SJCRH30 (cell line): ENCODE measurements at regions not wholly inside any gene's neighbourhood (a gene's known extent, or its start where the extent isn't known, plus 50 kb on each side); places are given as distances from the start of the nearest gene placed in this dataset.

ENCODE experiments used
- DNase-seq, 2 experiments: peaks; one replicate each; pipeline ENCODE4 v3.0.0-alpha.2; 2015 to 2020
- H3K27ac ChIP-seq: fragments of 250-450 bp; sonication (Bioruptor Pico); 2 replicates; pipeline ENCODE4 v1.5.1; 2020; ENCODE audit warnings: mild to moderate bottlenecking, moderate library complexity
- H3K27me3 ChIP-seq: fragments of 250-450 bp; sonication (Bioruptor Pico); 2 replicates; pipeline ENCODE4 v1.5.1; 2020; ENCODE audit warnings: mild to moderate bottlenecking, moderate library complexity
- H3K36me3 ChIP-seq: fragments of 250-450 bp; sonication (Bioruptor Pico); 2 replicates; pipeline ENCODE4 v1.5.1; 2020; ENCODE audit warnings: mild to moderate bottlenecking, moderate library complexity
- H3K4me1 ChIP-seq: fragments of 250-450 bp; sonication (Bioruptor Pico); 2 replicates; pipeline ENCODE4 v1.5.1; 2020; ENCODE audit warnings: mild to moderate bottlenecking, moderate library complexity
- H3K4me3 ChIP-seq: fragments of 250-450 bp; sonication (Bioruptor Pico); 2 replicates; pipeline ENCODE4 v1.5.1; 2020; ENCODE audit warnings: mild to moderate bottlenecking, moderate library complexity
- H3K9me3 ChIP-seq: fragments of 250-450 bp; sonication (Bioruptor Pico); replicated peaks from 2 replicates; pipeline ENCODE4 v1.5.1; 2020; ENCODE audit warnings: mild to moderate bottlenecking, moderate library complexity

DNA sequence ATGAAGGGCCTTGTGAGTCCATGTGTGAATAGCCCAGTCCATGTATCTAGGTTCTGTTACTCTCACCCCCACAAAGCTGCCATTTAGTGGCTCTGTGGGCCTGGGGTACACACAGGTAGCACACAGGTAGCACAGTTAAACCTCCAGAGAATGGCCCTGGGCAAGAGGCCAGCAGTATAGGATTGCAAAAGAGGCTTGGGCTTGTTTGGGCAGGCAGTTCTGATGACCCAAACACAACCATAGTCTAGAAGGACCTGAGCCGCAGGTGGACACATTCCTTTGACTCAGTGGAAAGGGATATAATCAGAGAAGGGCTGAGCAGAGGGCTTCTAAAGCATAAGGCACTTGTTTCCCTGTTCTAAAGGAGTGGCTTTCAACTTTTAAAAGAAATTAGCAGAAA is 326.8 kb upstream of the SGCD start:
- H3K27me3 ChIP-seq, result 0 out of 2 replicates have a peak, but pooled peaks cover 4% of the 10 kb centered on the region

DNA sequence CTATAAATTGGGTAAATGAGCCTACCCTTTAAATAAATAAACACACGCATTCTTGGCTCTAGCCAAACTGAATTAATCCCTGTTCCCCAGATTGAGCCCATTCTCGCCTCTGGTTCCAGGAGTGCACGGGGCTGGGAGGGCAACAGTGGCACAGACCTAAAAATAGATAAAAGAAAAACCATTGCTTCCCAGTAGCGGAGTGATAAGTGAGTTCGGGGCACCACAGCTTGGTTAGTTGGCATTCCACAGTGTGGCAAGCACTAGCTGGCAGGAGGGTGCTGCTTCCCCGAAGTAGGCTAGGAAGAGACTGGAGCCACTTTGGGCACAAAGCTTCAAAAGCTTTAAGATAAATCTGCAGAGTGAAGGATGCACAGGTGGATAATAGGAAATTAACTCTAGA is 322.2 kb upstream of the SGCD start:
- Histone ChIP-seq H3K27me3 (0 out of 2 replicates have a peak, but pooled peaks cover 4% of the 10 kb centered on the region), H3K36me3 (no peaks in the 10 kb centered on the region), H3K9me3 (no peaks in the 10 kb centered on the region), H3K4me1 (no peaks in the 10 kb centered on the region), H3K4me3 (no peak overlapping the region), H3K27ac (no peak overlapping the region)
- DNase-seq, result no peak

More for the DNA sequence above, 326.8 kb upstream of the SGCD start:
- H3K9me3 ChIP-seq, result no peaks in the 10 kb centered on the region
- H3K36me3 ChIP-seq, result no peaks in the 10 kb centered on the region
- DNase-seq, result no peak
- no peaks in the 10 kb centered on the region for H3K4me1 ChIP-seq
- H3K4me3 ChIP-seq, result no peak overlapping the region
- H3K27ac ChIP-seq, result no peak overlapping the region

DNA sequence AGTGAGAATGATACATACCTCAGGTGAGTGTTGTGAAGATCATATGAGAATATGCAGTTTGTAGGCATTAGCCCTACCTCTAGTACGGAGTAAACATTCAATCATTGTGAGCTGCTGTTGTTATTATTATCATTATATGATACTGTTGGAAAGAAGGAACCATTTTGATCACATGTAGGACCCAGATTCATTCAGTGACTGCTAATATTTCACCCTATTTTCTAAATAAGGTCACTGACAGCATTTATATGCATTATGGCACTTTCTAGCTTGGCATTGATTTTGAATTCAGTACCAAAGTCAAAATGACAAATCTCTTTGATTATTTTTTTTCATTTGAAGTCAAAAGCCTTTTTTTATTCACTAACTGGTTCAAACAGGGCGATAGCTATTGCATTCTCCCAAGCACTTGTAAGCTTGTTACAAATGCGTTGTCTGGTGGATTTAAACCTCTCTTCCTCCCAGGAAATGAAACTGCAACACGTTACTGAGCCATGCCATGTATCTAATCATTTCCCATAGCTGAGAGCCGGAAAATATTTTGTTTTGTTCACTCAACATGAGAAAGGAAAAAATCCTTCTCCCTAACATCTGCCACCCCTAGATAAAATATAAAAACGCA is 320.8 kb upstream of the SGCD start:
- Histone ChIP-seq H3K36me3 (no peaks in the 10 kb centered on the region), H3K27ac (no peak overlapping the region), H3K4me1 (no peaks in the 10 kb centered on the region), H3K27me3 (0 out of 2 replicates have a peak, but pooled peaks cover 4% of the 10 kb centered on the region), H3K4me3 (no peak overlapping the region), H3K9me3 (no peaks in the 10 kb centered on the region)
- DNase-seq, result no peak

DNA sequence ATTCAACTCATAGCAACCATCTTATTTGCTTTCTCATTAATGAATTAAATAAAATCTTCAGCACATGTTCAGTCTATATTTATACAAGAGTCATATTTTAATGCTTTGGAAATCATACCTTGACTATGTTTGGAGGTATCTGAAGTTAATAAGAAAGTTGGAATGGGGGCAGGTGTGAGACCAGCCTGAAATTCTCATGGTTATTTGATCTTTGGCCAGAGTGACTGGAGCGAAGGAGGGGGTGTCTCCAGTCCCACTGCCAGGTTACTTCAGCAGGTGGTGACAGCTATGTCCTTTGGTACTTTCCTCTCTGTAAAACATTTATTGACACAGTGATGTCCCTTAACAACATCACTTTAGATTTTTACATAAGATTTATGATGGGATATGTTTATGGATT is 318.1 kb upstream of the SGCD start:
- H3K27me3 ChIP-seq, result no peaks in the 10 kb centered on the region
- H3K4me3 ChIP-seq, result no peak overlapping the region
- no peaks in the 10 kb centered on the region for H3K36me3 ChIP-seq
- no peak for DNase-seq
- H3K27ac ChIP-seq, result no peak overlapping the region
- H3K4me1 ChIP-seq, result no peaks in the 10 kb centered on the region
- H3K9me3 ChIP-seq, result no peaks in the 10 kb centered on the region

DNA sequence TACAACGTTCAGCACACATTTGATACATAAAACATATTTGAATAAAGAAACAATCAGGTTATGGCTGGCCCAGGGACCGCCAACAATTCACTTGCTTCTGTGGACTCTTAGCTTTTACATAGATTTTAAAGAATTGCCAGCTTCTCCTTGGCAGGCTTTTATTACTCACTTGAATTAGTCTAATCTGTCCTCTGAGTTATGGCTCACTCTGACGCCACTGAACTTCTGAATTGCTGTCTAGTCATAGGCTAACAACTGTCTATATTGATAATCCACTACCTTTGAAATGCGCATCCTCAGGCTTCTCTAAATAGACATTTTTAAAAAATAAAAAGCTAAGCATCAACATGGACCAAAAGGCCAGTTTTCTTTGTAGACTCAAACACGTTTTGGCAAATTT is 317.4 kb upstream of the SGCD start:
- Histone ChIP-seq H3K36me3 (no peaks in the 10 kb centered on the region), H3K27ac (no peak overlapping the region), H3K9me3 (no peaks in the 10 kb centered on the region), H3K27me3 (no peaks in the 10 kb centered on the region), H3K4me3 (no peak overlapping the region), H3K4me1 (no peaks in the 10 kb centered on the region)
- DNase-seq, result no peak

DNA sequence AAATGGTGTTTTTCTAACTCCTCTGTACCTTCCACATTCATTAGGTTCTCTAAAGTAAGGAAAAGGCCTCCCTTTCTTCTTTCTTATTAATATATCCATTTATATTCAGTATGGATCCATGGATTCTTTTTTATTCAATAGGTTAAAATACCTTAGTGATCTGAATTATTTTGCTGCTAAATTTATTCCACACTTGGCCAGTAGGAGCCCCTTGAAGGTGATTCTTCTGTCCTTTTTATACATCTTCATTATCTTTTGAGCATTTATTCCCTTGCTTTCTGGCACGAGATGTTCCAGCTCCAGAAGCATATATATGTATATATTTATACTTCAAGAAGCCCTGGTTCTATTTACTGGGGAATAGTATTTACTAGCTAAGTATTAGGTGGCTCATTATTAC is 311.8 kb upstream of the SGCD start:
- no peaks in the 10 kb centered on the region for H3K4me1 ChIP-seq
- no peaks in the 10 kb centered on the region for H3K27me3 ChIP-seq
- no peak overlapping the region for H3K27ac ChIP-seq
- H3K4me3 ChIP-seq, result no peak overlapping the region
- H3K36me3 ChIP-seq, result no peaks in the 10 kb centered on the region
- no peak for DNase-seq
- no peaks in the 10 kb centered on the region for H3K9me3 ChIP-seq

DNA sequence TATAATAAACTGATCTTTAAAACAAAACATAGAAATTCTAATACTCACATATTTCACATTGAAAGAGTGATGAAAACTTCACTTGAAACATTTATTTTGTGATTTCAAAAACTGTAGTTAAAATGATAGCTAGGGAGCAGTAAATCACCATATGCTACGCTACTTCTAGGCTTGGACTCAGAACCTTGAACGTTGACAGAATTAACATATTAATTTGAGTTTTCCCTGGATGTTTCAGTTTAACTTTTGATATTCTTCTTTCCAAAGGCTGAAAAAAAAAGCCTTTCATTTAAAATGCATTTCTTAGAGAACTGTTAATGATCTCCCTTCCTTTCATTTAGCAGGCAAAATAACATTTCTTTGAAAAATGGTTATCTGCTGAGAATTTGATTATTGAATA is 307.8 kb upstream of the SGCD start:
- DNase-seq, result no peak
- H3K27ac ChIP-seq, result no peak overlapping the region
- no peaks in the 10 kb centered on the region for H3K4me1 ChIP-seq
- H3K4me3 ChIP-seq, result no peak overlapping the region
- H3K9me3 ChIP-seq, result no peaks in the 10 kb centered on the region
- no peaks in the 10 kb centered on the region for H3K27me3 ChIP-seq
- no peaks in the 10 kb centered on the region for H3K36me3 ChIP-seq

DNA sequence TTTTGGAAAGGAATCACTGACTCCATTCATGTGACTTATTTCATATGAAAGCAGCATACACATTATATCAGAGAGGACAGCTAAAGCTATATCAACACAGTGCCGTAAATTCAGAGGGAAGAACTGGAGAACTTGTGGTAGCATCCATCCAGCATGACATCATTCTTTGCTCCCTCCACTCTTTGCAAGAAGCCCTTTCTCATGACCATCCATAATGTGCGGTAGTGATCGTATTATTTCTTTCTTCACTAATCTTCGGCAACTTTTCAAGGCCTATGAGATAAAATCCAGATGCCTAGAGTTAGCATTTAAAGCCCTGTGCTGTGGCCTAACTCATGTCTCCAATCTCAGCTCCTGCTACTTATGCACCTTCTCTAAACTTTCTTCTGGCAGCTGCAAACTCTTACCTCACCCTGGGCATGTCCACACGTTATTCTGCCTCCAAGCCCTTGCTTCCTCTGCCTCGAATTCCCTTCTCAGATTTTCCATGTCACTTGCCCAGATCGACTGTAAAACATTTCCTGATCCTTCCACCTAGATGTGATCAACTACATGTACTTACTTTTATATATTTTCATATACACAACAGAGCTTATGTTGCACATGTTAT is 307.3 kb upstream of the SGCD start:
- Histone ChIP-seq H3K27me3 (no peaks in the 10 kb centered on the region), H3K4me1 (no peaks in the 10 kb centered on the region), H3K9me3 (no peaks in the 10 kb centered on the region), H3K4me3 (no peak overlapping the region), H3K36me3 (no peaks in the 10 kb centered on the region), H3K27ac (no peak overlapping the region)
- DNase-seq, result no peak

DNA sequence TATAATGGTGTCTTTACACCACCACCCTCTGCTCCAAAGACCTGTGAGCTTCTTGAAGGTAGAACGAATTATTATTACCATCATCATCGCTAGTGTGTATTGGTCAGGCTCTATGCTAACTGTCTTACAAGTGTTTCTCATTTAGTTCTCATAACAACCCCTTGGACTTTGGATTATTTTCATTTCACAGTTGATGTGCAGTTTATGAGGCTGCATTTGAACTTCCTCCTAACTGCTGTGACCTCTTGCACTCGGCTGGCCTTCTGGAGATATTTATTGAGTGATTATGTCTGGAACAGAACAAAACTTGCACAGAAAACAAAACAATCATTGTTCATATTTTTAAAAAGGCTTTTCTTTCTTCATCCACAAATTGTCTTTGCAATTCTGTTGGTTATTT is 306.3 kb upstream of the SGCD start:
- H3K4me3 ChIP-seq, result no peak overlapping the region
- H3K27me3 ChIP-seq, result no peaks in the 10 kb centered on the region
- no peak overlapping the region for H3K27ac ChIP-seq
- H3K9me3 ChIP-seq, result no peaks in the 10 kb centered on the region
- no peaks in the 10 kb centered on the region for H3K4me1 ChIP-seq
- DNase-seq, result no peak
- H3K36me3 ChIP-seq, result no peaks in the 10 kb centered on the region

DNA sequence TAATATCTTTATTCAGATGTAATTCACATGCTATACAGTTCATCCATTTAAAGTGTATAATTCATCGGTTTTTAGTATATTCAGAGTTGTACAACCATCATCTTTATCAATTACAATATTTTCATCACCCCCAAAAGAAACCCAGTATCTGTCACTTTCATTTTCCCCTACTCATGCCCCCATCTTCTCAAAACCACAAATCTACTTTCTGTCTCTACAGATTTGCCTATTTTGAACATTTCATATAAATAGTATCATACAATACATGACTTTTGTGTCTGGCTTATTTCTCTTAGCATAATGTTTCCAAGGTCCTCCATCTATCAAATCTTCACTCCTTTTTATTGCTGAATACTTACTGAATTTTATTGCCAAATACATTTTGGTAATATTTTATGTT is 305.1 kb upstream of the SGCD start:
- DNase-seq, result no peak
- Histone ChIP-seq H3K27ac (no peak overlapping the region), H3K9me3 (no peaks in the 10 kb centered on the region), H3K4me1 (no peaks in the 10 kb centered on the region), H3K4me3 (no peak overlapping the region), H3K36me3 (no peaks in the 10 kb centered on the region), H3K27me3 (no peaks in the 10 kb centered on the region)

DNA sequence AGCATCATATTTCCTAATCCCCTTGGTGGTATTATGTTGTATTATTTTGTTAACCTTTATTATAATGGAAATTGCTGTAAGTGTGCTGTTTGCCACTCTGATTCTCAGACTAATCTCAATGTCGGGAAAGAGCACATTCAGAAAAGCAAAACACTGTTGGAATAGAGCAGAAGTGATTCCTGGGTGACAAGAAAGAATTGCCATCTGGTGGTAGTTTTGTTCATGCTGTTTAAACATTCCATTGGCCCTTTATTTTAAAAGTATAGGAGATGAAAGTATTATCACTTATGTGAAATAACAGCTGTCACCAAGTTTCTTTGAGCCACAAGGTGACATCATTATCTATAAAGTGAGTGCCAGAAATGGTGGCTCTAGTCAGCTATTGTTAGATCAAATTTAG is 301.3 kb upstream of the SGCD start:
- no peaks in the 10 kb centered on the region for H3K36me3 ChIP-seq
- H3K27me3 ChIP-seq, result no peaks in the 10 kb centered on the region
- no peak for DNase-seq
- no peak overlapping the region for H3K4me3 ChIP-seq
- H3K27ac ChIP-seq, result no peak overlapping the region
- H3K9me3 ChIP-seq, result no peaks in the 10 kb centered on the region
- H3K4me1 ChIP-seq, result no peaks in the 10 kb centered on the region

DNA sequence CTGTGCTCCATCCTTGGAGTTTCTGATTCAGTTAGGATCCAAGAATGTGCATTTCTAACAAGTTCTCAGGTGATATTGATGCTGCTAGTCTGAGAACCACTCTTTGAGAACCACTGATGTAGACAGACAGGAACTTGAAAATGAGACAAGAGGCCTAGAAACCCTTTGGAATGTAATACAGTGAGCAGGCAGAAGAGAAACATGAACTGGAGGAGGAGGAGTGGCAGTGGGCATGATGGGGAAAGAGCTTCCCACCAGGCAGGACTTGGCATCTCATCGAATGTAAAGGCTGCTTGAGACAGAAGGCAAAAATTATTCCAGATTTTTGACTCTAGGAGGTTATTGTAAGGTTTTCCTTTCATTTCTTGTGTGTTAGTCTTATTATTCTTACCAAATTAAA is 295.8 kb upstream of the SGCD start:
- H3K4me3 ChIP-seq, result no peak overlapping the region
- no peaks in the 10 kb centered on the region for H3K36me3 ChIP-seq
- no peaks in the 10 kb centered on the region for H3K9me3 ChIP-seq
- no peaks in the 10 kb centered on the region for H3K4me1 ChIP-seq
- DNase-seq, result no peak
- H3K27me3 ChIP-seq, result no peaks in the 10 kb centered on the region
- no peak overlapping the region for H3K27ac ChIP-seq

DNA sequence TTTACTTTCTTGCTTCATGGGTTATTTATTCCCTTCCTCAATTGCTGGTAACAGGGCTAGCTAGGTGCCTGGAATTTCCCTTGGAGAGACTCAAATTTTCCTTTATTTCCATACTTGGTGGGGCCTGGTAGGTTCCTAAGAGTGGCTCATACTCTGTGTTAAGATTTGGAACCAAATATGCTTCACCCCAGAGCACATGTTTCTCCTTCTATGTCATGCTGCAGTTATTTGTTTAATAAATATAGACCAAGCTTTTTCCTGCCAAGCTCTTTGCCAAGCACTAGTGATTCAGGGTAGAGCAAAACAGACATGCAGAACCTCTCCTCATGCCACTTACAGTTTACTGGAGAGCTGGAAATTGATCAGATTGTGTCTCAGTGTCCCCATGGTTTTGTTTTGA is 290.3 kb upstream of the SGCD start:
- no peak overlapping the region for H3K4me3 ChIP-seq
- H3K9me3 ChIP-seq, result no peaks in the 10 kb centered on the region
- no peaks in the 10 kb centered on the region for H3K4me1 ChIP-seq
- H3K27me3 ChIP-seq, result no peaks in the 10 kb centered on the region
- no peak for DNase-seq
- H3K36me3 ChIP-seq, result no peaks in the 10 kb centered on the region
- H3K27ac ChIP-seq, result no peak overlapping the region

DNA sequence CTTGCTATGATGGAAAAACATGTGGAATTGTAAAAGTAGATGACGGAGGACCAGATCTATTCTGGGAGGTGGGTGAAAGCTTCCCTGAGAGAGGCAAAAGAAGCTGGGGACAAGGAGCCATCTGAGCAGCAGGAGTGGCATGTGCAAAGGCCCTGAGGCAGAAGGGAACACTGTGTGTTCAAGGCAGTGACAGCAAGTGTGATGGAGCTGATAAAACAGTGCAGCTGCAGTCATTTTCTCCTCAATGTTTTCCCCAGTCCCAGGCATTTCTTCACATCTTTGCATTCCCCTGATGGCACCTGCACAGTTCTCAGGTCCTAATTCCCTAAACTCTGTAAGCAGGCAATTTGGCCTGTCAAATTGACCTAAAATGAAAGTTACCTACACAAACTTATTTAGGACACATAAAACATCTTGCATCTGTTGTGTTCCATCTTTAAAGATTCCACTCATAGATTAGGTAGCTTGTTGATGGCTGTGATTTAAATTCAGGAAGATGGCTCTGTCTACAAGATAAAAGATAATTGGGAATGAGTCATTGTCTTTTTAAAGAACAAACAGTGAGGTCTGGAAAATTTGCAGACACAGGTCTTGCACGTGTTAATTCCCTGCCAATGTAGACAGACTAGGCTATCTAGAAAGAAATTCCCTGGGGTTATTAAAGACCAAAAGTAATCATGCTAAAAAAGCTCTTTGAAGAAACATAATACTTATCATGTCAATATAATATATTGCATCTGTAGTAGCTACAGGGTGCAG is 289.6 kb upstream of the SGCD start:
- Histone ChIP-seq H3K27me3 (no peaks in the 10 kb centered on the region), H3K27ac (no peak overlapping the region), H3K9me3 (no peaks in the 10 kb centered on the region), H3K4me1 (no peaks in the 10 kb centered on the region), H3K36me3 (no peaks in the 10 kb centered on the region), H3K4me3 (no peak overlapping the region)
- DNase-seq, result no peak

DNA sequence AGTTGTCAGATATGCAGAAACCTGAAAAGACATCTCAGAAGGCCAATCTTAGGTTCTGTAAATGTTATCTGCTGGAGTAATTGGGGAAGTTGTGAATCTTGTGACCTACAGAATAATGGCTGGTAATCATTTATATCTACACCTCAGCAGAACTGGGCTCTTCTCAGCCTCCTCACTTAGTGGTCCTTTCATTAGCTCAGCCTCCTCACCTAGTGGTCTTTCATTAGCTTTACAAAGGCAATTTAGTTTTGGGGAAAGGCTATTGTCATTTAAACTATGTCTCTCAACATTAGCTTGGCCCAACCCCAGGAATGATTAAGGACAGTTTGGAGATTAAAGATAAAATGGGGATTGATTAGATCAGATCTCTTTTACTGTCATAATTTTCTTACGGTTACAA is 284.2 kb upstream of the SGCD start:
- no peaks in the 10 kb centered on the region for H3K27me3 ChIP-seq
- H3K36me3 ChIP-seq, result no peaks in the 10 kb centered on the region
- no peak overlapping the region for H3K4me3 ChIP-seq
- H3K9me3 ChIP-seq, result no peaks in the 10 kb centered on the region
- no peak overlapping the region for H3K27ac ChIP-seq
- no peak for DNase-seq
- no peaks in the 10 kb centered on the region for H3K4me1 ChIP-seq

DNA sequence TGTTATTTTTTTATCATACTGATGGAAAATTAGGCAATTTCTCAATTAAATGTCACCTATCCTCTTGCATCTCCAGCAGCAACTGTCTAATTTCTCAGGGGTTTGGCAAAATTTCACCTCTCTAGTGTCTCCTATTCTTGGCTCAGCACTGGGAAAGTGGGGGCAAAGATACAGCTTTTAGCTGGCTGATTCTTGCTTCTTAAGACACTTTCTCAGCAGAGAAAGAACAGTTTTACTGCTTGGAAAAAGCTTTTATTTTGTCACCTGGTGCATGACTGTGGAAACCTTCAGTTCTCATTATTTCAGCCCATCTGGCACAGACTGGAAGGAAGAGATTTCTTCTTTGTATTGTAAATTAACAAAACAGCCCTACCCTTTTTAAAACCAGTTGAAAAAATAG is 283.6 kb upstream of the SGCD start:
- no peak overlapping the region for H3K27ac ChIP-seq
- no peaks in the 10 kb centered on the region for H3K4me1 ChIP-seq
- no peak for DNase-seq
- no peaks in the 10 kb centered on the region for H3K9me3 ChIP-seq
- no peaks in the 10 kb centered on the region for H3K36me3 ChIP-seq
- no peak overlapping the region for H3K4me3 ChIP-seq
- no peaks in the 10 kb centered on the region for H3K27me3 ChIP-seq
